Mammary epithelial cell (primary cell): ENCODE measurements at regions not wholly inside any gene's neighbourhood (a gene's known extent, or its start where the extent isn't known, plus 50 kb on each side); places are given as distances from the start of the nearest gene placed in this dataset.

Experiments used
- CTCF ChIP-seq, 2 donors: IDR thresholded peaks in 1 of 2; conservative IDR thresholded peaks in 1 of 2; 2 replicates each; pipeline ENCODE4 v1.5.1; 2011 to 2012; ENCODE audit warnings: inconsistent platforms in 2 of 2, low read length in 2 of 2, mild to moderate bottlenecking in 2 of 2, control low read depth in 1 of 2, low read depth in 1 of 2; ENCODE audit not compliant: insufficient read depth in 1 of 2; ENCODE audit errors: extremely low read depth in 1 of 2
- EZH2 ChIP-seq: IDR thresholded peaks from 2 replicates; pipeline ENCODE4 v1.6.1; 2012; ENCODE audit warnings: low read length, inconsistent platforms, borderline replicate concordance

DNA sequence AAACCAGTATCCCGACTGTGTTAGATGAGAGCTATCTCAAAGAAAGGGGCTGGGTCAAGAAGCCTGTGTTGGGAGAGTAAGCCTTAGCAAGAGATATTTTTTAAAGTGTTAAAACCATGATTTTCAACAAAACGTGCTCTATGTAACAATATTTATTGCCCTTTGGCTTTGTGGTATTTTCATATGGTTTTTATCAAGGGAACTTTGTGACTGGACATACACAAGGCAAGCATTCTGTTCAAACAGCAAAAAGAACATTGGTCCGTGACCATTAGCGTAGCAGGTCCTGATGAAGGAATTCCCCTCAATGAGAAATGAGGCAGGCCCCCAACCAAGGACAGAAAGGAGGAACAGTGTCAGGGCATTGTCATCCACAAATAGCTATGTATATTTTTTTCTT lies 222.6 kb downstream of the MYLK4 start:
- TF ChIP-seq CTCF (conservative IDR thresholded peaks at IDR 0.05 in 1 of 2, IDR thresholded peaks at IDR 0.05 in 1 of 2; ENCODE audit: extremely low read depth in 1 of 2, insufficient read depth in 1 of 2, low read depth in 1 of 2, low read length in 2 of 2) (no peak), EZH2 (no peak)
